ENCODE measurements at regions not wholly inside any gene's neighbourhood (a gene's known extent, or its start where the extent isn't known, plus 50 kb on each side); places are given as distances from the start of the nearest gene placed in this dataset.

- Mint-ChIP-seq H3K4me1 (no peaks in the 10 kb centered on the region), H3K9me3 (no peaks in the 10 kb centered on the region), H3K27ac (no peak overlapping the region), H3K36me3 (ENCODE audit: low read depth) (no peaks in the 10 kb centered on the region), H3K27me3 (ENCODE audit: low read depth) (peaks cover 8% of the 10 kb centered on the region), H3K4me3 (no peak overlapping the region)
- TF ChIP-seq, protein P1, sequence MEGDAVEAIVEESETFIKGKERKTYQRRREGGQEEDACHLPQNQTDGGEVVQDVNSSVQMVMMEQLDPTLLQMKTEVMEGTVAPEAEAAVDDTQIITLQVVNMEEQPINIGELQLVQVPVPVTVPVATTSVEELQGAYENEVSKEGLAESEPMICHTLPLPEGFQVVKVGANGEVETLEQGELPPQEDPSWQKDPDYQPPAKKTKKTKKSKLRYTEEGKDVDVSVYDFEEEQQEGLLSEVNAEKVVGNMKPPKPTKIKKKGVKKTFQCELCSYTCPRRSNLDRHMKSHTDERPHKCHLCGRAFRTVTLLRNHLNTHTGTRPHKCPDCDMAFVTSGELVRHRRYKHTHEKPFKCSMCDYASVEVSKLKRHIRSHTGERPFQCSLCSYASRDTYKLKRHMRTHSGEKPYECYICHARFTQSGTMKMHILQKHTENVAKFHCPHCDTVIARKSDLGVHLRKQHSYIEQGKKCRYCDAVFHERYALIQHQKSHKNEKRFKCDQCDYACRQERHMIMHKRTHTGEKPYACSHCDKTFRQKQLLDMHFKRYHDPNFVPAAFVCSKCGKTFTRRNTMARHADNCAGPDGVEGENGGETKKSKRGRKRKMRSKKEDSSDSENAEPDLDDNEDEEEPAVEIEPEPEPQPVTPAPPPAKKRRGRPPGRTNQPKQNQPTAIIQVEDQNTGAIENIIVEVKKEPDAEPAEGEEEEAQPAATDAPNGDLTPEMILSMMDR (IDR thresholded peaks at IDR 0.05; ENCODE audit: unreplicated experiment in 3 of 3), result no peak
Measured at GRCh38 chr22:48440673-48441552, 1386.8 kb downstream of the BRD1 start.

DNA sequence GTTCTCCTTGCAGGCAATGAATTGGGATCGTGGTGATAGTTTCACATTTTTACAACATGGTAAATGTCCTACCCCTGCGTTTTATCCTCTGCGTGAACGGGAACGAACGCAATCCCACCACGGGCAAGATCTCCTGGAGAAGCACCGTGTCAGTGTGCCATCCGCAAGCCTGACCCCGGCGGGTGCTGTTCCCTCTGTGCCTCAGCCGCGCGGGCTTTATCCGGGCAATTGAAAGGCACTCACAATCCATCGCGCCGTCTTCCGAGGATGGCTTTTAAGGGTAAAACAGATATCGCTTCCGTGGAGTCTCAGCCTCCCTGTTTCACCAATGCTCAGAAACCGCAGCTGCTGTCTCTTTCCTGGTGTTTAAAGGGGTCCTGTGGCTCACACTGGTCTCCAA is 1387.5 kb downstream of the BRD1 start:
- no peak overlapping the region for H3K4me3 Mint-ChIP-seq
- H3K4me1 Mint-ChIP-seq, result no peaks in the 10 kb centered on the region
- no peak overlapping the region for H3K27ac Mint-ChIP-seq
- no peaks in the 10 kb centered on the region for H3K36me3 Mint-ChIP-seq (ENCODE audit: low read depth)
- TF ChIP-seq, protein P1 (IDR thresholded peaks at IDR 0.05; ENCODE audit: unreplicated experiment in 3 of 3), result no peak
- H3K9me3 Mint-ChIP-seq, result no peaks in the 10 kb centered on the region
- peaks cover 12% of the 10 kb centered on the region for H3K27me3 Mint-ChIP-seq (ENCODE audit: low read depth)

DNA sequence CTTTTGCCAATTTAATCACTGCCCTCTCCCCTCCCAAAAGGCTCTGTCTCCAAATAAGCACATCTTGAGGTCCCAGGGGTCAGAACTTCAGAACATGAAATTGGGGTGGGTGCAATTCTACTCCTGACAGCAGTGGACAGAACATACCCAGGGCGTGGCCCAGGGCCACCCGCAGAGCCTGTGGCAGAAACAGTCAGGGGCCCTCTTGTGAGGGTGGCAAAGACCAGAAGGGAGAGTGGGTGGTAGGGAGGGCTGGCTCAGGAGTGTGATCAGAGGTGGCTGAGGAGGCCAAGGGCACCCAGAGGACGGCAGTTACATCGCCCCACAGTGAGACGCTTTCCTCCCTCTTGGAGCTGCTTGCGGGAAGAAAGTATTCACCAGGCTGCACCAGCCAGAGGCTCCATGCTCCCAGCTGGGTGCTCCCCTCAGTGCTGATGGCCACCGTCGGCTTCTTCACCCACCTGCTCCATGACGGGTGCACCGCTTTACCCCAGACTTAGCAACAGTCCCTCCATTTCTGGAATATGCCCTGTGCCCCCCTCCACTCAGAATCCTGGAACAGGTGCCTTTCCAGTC is 1388.0 kb downstream of the BRD1 start:
- no peaks in the 10 kb centered on the region for H3K36me3 Mint-ChIP-seq (ENCODE audit: low read depth)
- no peak overlapping the region for H3K4me3 Mint-ChIP-seq
- H3K27me3 Mint-ChIP-seq (ENCODE audit: low read depth), result peaks cover 15% of the 10 kb centered on the region
- H3K27ac Mint-ChIP-seq, result no peak overlapping the region
- no peaks in the 10 kb centered on the region for H3K9me3 Mint-ChIP-seq
- TF ChIP-seq, protein P1 (IDR thresholded peaks at IDR 0.05; ENCODE audit: unreplicated experiment in 3 of 3), result no peak
- H3K4me1 Mint-ChIP-seq, result no peaks in the 10 kb centered on the region

GRCh38 chr22:48438800-48439559 is 1388.7 kb downstream of the BRD1 start:
- TF ChIP-seq, protein P1 (IDR thresholded peaks at IDR 0.05; ENCODE audit: unreplicated experiment in 3 of 3), result no peak
- H3K4me1 Mint-ChIP-seq, result no peaks in the 10 kb centered on the region
- H3K27me3 Mint-ChIP-seq (ENCODE audit: low read depth), result peaks cover 15% of the 10 kb centered on the region

GRCh38 chr22:48438096-48438495 is 1389.6 kb downstream of the BRD1 start:
- H3K4me1 Mint-ChIP-seq, result no peaks in the 10 kb centered on the region
- H3K4me3 Mint-ChIP-seq, result no peak overlapping the region
- no peaks in the 10 kb centered on the region for H3K36me3 Mint-ChIP-seq (ENCODE audit: low read depth)
- H3K27me3 Mint-ChIP-seq (ENCODE audit: low read depth), result peaks cover 20% of the 10 kb centered on the region
- TF ChIP-seq, protein P1 (IDR thresholded peaks at IDR 0.05; ENCODE audit: unreplicated experiment in 3 of 3), result no peak
- no peaks in the 10 kb centered on the region for H3K9me3 Mint-ChIP-seq
- no peak overlapping the region for H3K27ac Mint-ChIP-seq

More at GRCh38 chr22:48438800-48439559, 1388.7 kb downstream of the BRD1 start:
- Mint-ChIP-seq H3K9me3 (no peaks in the 10 kb centered on the region), H3K36me3 (ENCODE audit: low read depth) (no peaks in the 10 kb centered on the region), H3K27ac (no peak overlapping the region), H3K4me3 (no peak overlapping the region)

Measured in nephron (organoid).